H9 (cell line): ENCODE measurements at regions not wholly inside any gene's neighbourhood (a gene's known extent, or its start where the extent isn't known, plus 50 kb on each side); places are given as distances from the start of the nearest gene placed in this dataset.

Experiments
- DNase-seq: peaks from one replicate; pipeline ENCODE4 v3.0.0-alpha.2; 2017
- H2AFZ ChIP-seq: one replicate; pipeline ENCODE4 v1.6.1; 2013; ENCODE audit warnings: mild to moderate bottlenecking, low read length, control low read depth, moderate library complexity
- H2AK5ac ChIP-seq: 2 replicates; pipeline ENCODE4 v1.6.1; 2013; ENCODE audit warnings: low read length, control low read depth, mixed read lengths; ENCODE audit not compliant: insufficient read length
- H2BK120ac ChIP-seq: one replicate; pipeline ENCODE4 v1.6.1; 2013; ENCODE audit warnings: low read depth, mild to moderate bottlenecking, low read length, control low read depth, inconsistent platforms; ENCODE audit not compliant: poor library complexity, severe bottlenecking
- H2BK12ac ChIP-seq: 2 replicates; pipeline ENCODE4 v1.6.1; 2013; ENCODE audit warnings: low read length, control low read depth, mixed read lengths, low read depth; ENCODE audit not compliant: insufficient read length
- H2BK15ac ChIP-seq: 2 replicates; pipeline ENCODE4 v1.6.1; 2013; ENCODE audit warnings: low read depth, low read length, control low read depth
- H2BK20ac ChIP-seq: one replicate; pipeline ENCODE4 v1.6.1; 2013; ENCODE audit warnings: low read depth, mild to moderate bottlenecking, low read length, control low read depth, inconsistent platforms; ENCODE audit not compliant: poor library complexity, severe bottlenecking
- H2BK5ac ChIP-seq: 2 replicates; pipeline ENCODE4 v1.6.1; 2013; ENCODE audit warnings: low read length, control low read depth, mixed read lengths; ENCODE audit not compliant: insufficient read length
- H3K14ac ChIP-seq: 2 replicates; pipeline ENCODE4 v1.6.1; 2013; ENCODE audit warnings: low read length, control low read depth; ENCODE audit not compliant: insufficient read depth
- H3K18ac ChIP-seq: 2 replicates; pipeline ENCODE4 v1.6.1; 2013; ENCODE audit warnings: low read depth, mild to moderate bottlenecking, mixed read lengths, low read length, control low read depth; ENCODE audit not compliant: insufficient read length
- H3K23ac ChIP-seq: 2 replicates; pipeline ENCODE4 v1.6.1; 2013; ENCODE audit warnings: low read length, control low read depth, mixed read lengths, low read depth; ENCODE audit not compliant: insufficient read length
- H3K23me2 ChIP-seq: 2 replicates; pipeline ENCODE4 v1.6.1; 2013; ENCODE audit warnings: low read depth, mild to moderate bottlenecking, mixed read lengths, low read length, control low read depth; ENCODE audit not compliant: insufficient read length, poor library complexity, severe bottlenecking
- H3K27ac ChIP-seq: 2 replicates; pipeline ENCODE4 v1.5.1; 2013; ENCODE audit warnings: low read length, control low read depth, mixed read lengths, low read depth; ENCODE audit not compliant: insufficient read length
- H3K27me3 ChIP-seq: 2 replicates; pipeline ENCODE4 v1.6.1; 2013; ENCODE audit warnings: low read length, control low read depth, inconsistent platforms; ENCODE audit not compliant: insufficient read depth
- H3K4ac ChIP-seq: 2 replicates; pipeline ENCODE4 v1.6.1; 2013; ENCODE audit warnings: low read depth, mild to moderate bottlenecking, control low read depth, inconsistent platforms, low read length, moderate library complexity
- H3K4me1 ChIP-seq: 2 replicates; pipeline ENCODE4 v1.6.1; 2013; ENCODE audit warnings: low read length, control low read depth, inconsistent platforms; ENCODE audit not compliant: insufficient read depth
- H3K4me2 ChIP-seq: 2 replicates; pipeline ENCODE4 v1.6.1; 2013; ENCODE audit warnings: low read length, control low read depth, mixed read lengths; ENCODE audit not compliant: insufficient read length, insufficient read depth
- H3K56ac ChIP-seq: 2 replicates; pipeline ENCODE4 v1.6.1; 2013; ENCODE audit warnings: low read depth, mild to moderate bottlenecking, mixed read lengths, low read length, control low read depth; ENCODE audit not compliant: insufficient read length
- H3K79me1 ChIP-seq: 2 replicates; pipeline ENCODE4 v1.6.1; 2013; ENCODE audit warnings: low read depth, mild to moderate bottlenecking, moderate library complexity, low read length, control low read depth, inconsistent platforms; ENCODE audit not compliant: insufficient read depth, poor library complexity, severe bottlenecking
- H3K79me2 ChIP-seq: 2 replicates; pipeline ENCODE4 v1.6.1; 2013; ENCODE audit warnings: low read length, control low read depth, inconsistent platforms; ENCODE audit not compliant: insufficient read depth
- H3K9ac ChIP-seq: 2 replicates; pipeline ENCODE4 v1.6.1; 2013; ENCODE audit warnings: low read length, control low read depth, mixed read lengths; ENCODE audit not compliant: insufficient read length; ENCODE audit errors: extremely low read depth
- H3K9me3 ChIP-seq: one replicate; pipeline ENCODE4 v1.6.1; 2013; ENCODE audit warnings: low read depth, low read length, inconsistent platforms; ENCODE audit not compliant: control insufficient read depth
- H3T11ph ChIP-seq: one replicate; pipeline ENCODE4 v1.6.1; 2013; ENCODE audit warnings: mild to moderate bottlenecking, low read length, control low read depth, inconsistent platforms
- H4K20me1 ChIP-seq: one replicate; pipeline ENCODE4 v1.6.1; 2013; ENCODE audit not compliant: control insufficient read depth, insufficient read length, insufficient read depth
- H4K5ac ChIP-seq: 2 replicates; pipeline ENCODE4 v1.6.1; 2013; ENCODE audit warnings: low read depth, mild to moderate bottlenecking, mixed read lengths, low read length, control low read depth; ENCODE audit not compliant: insufficient read length
- H4K8ac ChIP-seq: replicated peaks from 2 replicates; pipeline ENCODE4 v1.6.1; 2013; ENCODE audit warnings: low read length, control low read depth, mixed read lengths, low read depth; ENCODE audit not compliant: insufficient read length
- H4K91ac ChIP-seq: 2 replicates; pipeline ENCODE4 v1.6.1; 2013; ENCODE audit warnings: low read depth, mild to moderate bottlenecking, moderate library complexity, mixed read lengths, low read length, control low read depth; ENCODE audit not compliant: insufficient read length
- H3K27ac Mint-ChIP-seq, 3 experiments: 2 replicates in 2 of 3; 3 replicates in 1 of 3; pipeline ENCODE4 v1.8.0; 2020 to 2021; ENCODE audit warnings: mixed read lengths in 3 of 3, mild to moderate bottlenecking in 1 of 3, moderate library complexity in 1 of 3
- H3K27me3 Mint-ChIP-seq: 2 replicates; pipeline ENCODE4 v1.8.0; 2021; ENCODE audit warnings: low read depth, mild to moderate bottlenecking, moderate library complexity, mixed read lengths
- H3K36me3 Mint-ChIP-seq, 3 experiments: 2 replicates in 2 of 3; 3 replicates in 1 of 3; pipeline ENCODE4 v1.8.0; 2020 to 2021; ENCODE audit warnings: low read depth in 3 of 3, mixed read lengths in 3 of 3; ENCODE audit not compliant: insufficient read depth in 1 of 3
- H3K4me1 Mint-ChIP-seq, 2 experiments: 2 replicates each; pipeline ENCODE4 v1.8.0; 2020; ENCODE audit warnings: mixed read lengths in 2 of 2
- H3K4me3 Mint-ChIP-seq, 2 experiments: 2 replicates in 1 of 2; 3 replicates in 1 of 2; pipeline ENCODE4 v1.8.0; 2020 to 2021; ENCODE audit warnings: mild to moderate bottlenecking in 2 of 2, mixed read lengths in 2 of 2, moderate library complexity in 1 of 2
- H3K9me3 Mint-ChIP-seq, 2 experiments: 2 replicates in 1 of 2; 3 replicates in 1 of 2; pipeline ENCODE4 v1.8.0; 2020; ENCODE audit warnings: mild to moderate bottlenecking in 2 of 2, mixed read lengths in 2 of 2, moderate library complexity in 1 of 2
- CTCF ChIP-seq: fragments of 200-600 bp; sonication (generic); conservative IDR thresholded peaks from 3 replicates; pipeline ENCODE4 v1.8.0; 2021; ENCODE audit warnings: antibody characterized with exemption, mild to moderate bottlenecking
- WGBS: extraction: QIAGEN DNeasy Blood & Tissue Kit; methylation state at CpG from one replicate; pipeline ENCODE4 v1.1.7; 2013; ENCODE audit warnings: missing lambda C conversion rate, low lambda C conversion rate, mixed read lengths; ENCODE audit not compliant: insufficient read length; ENCODE audit errors: extremely low coverage; 5-methylcytosine and 5-hydroxymethylcytosine counted together

GRCh38 chr6:97438011-97438671 is 155.1 kb upstream of the MMS22L start:
- no peaks in the 10 kb centered on the region for H3K36me3 Mint-ChIP-seq
- no CpG with 5 or more reads among the region's 4 CpGs for WGBS
- peaks cover 6% of the 10 kb centered on the region; the same call in 1 of the 2 replicates for H3K27me3 Mint-ChIP-seq
- Histone ChIP-seq H3K23me2 (no peaks in the 10 kb centered on the region), H3K27me3 (no peaks in the 10 kb centered on the region), H3K27ac (no peak overlapping the region), H4K20me1 (no peaks in the 10 kb centered on the region), H4K8ac (no peak overlapping the region), H2AFZ (no peak overlapping the region), H2BK20ac (no peak overlapping the region), H2BK120ac (no peak overlapping the region), H3K79me2 (no peaks in the 10 kb centered on the region), H4K5ac (no peak overlapping the region), H2BK12ac (no peak overlapping the region), H4K91ac (no peak overlapping the region), H3K9me3 (no peaks in the 10 kb centered on the region), H3K56ac (no peak overlapping the region), H3K9ac (no peak overlapping the region), H3K14ac (no peak overlapping the region), H3K4me1 (peaks cover 2% of the 10 kb centered on the region), H3K4me2 (no peak overlapping the region), H3K79me1 (no peaks in the 10 kb centered on the region), H3K4ac (no peak overlapping the region), H3K23ac (no peak overlapping the region), H3K18ac (no peak overlapping the region), H2AK5ac (no peak overlapping the region), H2BK5ac (no peak overlapping the region), H2BK15ac (no peak overlapping the region), H3T11ph (no peak overlapping the region)
- TF ChIP-seq CTCF = no peak
- no peaks in the 10 kb centered on the region for H3K9me3 Mint-ChIP-seq
- no peak for DNase-seq
- no peak overlapping the region for H3K27ac Mint-ChIP-seq
- H3K4me1 Mint-ChIP-seq = peaks cover 8 to 9% of the 10 kb centered on the region in 2 experiments
- H3K4me3 Mint-ChIP-seq = no peak overlapping the region
